HT-29 (cell line): ENCODE measurements at regions not wholly inside any gene's neighbourhood (a gene's known extent, or its start where the extent isn't known, plus 50 kb on each side); places are given as distances from the start of the nearest gene placed in this dataset.

Source experiments
- DNase-seq: peaks from one replicate; pipeline ENCODE4 v3.0.0-alpha.2; 2015; ENCODE audit warnings: low spot score

GRCh38 chr5:122721127-122721526 is 53.8 kb upstream of the SNX2 start:
- no peak for DNase-seq

GRCh38 chr5:122722341-122722740 is 52.5 kb upstream of the SNX2 start:
- DNase-seq, result no peak

- no peak for DNase-seq
Measured at GRCh38 chr5:122723606-122724352, 51.1 kb upstream of the SNX2 start.
